HL-60 (cell line): ENCODE measurements at regions not wholly inside any gene's neighbourhood (a gene's known extent, or its start where the extent isn't known, plus 50 kb on each side); places are given as distances from the start of the nearest gene placed in this dataset.

Experiments
- DNase-seq, 2 experiments: peaks; one replicate each; pipeline ENCODE4 v3.0.0-alpha.2; 2010 to 2020; ENCODE audit warnings: low read depth in 1 of 2, low spot score in 1 of 2
- H3K27ac ChIP-seq: fragments of 250-450 bp; sonication (Bioruptor Pico); replicated peaks from 2 replicates; pipeline ENCODE4 v1.5.1; 2020; ENCODE audit warnings: mild to moderate bottlenecking, moderate library complexity
- H3K27me3 ChIP-seq: fragments of 250-450 bp; sonication (Bioruptor Pico); 2 replicates; pipeline ENCODE4 v1.5.1; 2021; ENCODE audit warnings: mild to moderate bottlenecking, moderate library complexity; ENCODE audit not compliant: insufficient read depth, poor library complexity, severe bottlenecking
- H3K4me3 ChIP-seq: replicated peaks from 2 replicates; pipeline ENCODE4 v1.5.1; 2011; ENCODE audit warnings: mild to moderate bottlenecking, control low read depth, low read length; ENCODE audit not compliant: insufficient read depth
- GABPA ChIP-seq: IDR thresholded peaks from 2 replicates; pipeline ENCODE4 v1.6.1; 2012; ENCODE audit warnings: low read depth
- POLR2AphosphoS5 ChIP-seq: IDR thresholded peaks from 2 replicates; pipeline ENCODE4 v1.6.1; 2012; ENCODE audit warnings: low read depth
- SPI1 ChIP-seq: IDR thresholded peaks from 2 replicates; pipeline ENCODE4 v1.6.1; 2012; ENCODE audit warnings: low read depth, mild to moderate bottlenecking, borderline replicate concordance
- TF ChIP-seq, protein P1 (sequence below): IDR thresholded peaks from one replicate; pipeline ENCODE4 v1.5.1; 2011; ENCODE audit warnings: low read length, control low read depth, inconsistent platforms; ENCODE audit not compliant: insufficient read depth
- TF ChIP-seq, protein P2 (sequence below): IDR thresholded peaks from 2 replicates; pipeline ENCODE4 v1.6.1; 2012; ENCODE audit warnings: low read depth; ENCODE audit not compliant: insufficient replicate concordance

GRCh38 chr13:53351021-53351420 lies 322.4 kb downstream of the OLFM4 start:
- no peak overlapping the region for H3K4me3 ChIP-seq
- TF ChIP-seq POLR2AphosphoS5 (no peak), GABPA (no peak), SPI1 (no peak)
- TF ChIP-seq, protein P1, sequence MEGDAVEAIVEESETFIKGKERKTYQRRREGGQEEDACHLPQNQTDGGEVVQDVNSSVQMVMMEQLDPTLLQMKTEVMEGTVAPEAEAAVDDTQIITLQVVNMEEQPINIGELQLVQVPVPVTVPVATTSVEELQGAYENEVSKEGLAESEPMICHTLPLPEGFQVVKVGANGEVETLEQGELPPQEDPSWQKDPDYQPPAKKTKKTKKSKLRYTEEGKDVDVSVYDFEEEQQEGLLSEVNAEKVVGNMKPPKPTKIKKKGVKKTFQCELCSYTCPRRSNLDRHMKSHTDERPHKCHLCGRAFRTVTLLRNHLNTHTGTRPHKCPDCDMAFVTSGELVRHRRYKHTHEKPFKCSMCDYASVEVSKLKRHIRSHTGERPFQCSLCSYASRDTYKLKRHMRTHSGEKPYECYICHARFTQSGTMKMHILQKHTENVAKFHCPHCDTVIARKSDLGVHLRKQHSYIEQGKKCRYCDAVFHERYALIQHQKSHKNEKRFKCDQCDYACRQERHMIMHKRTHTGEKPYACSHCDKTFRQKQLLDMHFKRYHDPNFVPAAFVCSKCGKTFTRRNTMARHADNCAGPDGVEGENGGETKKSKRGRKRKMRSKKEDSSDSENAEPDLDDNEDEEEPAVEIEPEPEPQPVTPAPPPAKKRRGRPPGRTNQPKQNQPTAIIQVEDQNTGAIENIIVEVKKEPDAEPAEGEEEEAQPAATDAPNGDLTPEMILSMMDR = no peak
- TF ChIP-seq, protein P2, sequence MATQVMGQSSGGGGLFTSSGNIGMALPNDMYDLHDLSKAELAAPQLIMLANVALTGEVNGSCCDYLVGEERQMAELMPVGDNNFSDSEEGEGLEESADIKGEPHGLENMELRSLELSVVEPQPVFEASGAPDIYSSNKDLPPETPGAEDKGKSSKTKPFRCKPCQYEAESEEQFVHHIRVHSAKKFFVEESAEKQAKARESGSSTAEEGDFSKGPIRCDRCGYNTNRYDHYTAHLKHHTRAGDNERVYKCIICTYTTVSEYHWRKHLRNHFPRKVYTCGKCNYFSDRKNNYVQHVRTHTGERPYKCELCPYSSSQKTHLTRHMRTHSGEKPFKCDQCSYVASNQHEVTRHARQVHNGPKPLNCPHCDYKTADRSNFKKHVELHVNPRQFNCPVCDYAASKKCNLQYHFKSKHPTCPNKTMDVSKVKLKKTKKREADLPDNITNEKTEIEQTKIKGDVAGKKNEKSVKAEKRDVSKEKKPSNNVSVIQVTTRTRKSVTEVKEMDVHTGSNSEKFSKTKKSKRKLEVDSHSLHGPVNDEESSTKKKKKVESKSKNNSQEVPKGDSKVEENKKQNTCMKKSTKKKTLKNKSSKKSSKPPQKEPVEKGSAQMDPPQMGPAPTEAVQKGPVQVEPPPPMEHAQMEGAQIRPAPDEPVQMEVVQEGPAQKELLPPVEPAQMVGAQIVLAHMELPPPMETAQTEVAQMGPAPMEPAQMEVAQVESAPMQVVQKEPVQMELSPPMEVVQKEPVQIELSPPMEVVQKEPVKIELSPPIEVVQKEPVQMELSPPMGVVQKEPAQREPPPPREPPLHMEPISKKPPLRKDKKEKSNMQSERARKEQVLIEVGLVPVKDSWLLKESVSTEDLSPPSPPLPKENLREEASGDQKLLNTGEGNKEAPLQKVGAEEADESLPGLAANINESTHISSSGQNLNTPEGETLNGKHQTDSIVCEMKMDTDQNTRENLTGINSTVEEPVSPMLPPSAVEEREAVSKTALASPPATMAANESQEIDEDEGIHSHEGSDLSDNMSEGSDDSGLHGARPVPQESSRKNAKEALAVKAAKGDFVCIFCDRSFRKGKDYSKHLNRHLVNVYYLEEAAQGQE = no peak
- H3K27me3 ChIP-seq = no peaks in the 10 kb centered on the region
- DNase-seq = no peak
- no peak overlapping the region for H3K27ac ChIP-seq

GRCh38 chr13:53357582-53357981 lies 329.0 kb downstream of the OLFM4 start:
- H3K27ac ChIP-seq = no peak overlapping the region
- DNase-seq = no peak
- no peaks in the 10 kb centered on the region for H3K27me3 ChIP-seq
- TF ChIP-seq GABPA (no peak), POLR2AphosphoS5 (no peak), SPI1 (no peak)
- TF ChIP-seq, protein P1 = no peak
- TF ChIP-seq, protein P2 = no peak
- no peak overlapping the region for H3K4me3 ChIP-seq

GRCh38 chr13:53368948-53369347 lies 340.3 kb downstream of the OLFM4 start:
- Histone ChIP-seq H3K27me3 (no peaks in the 10 kb centered on the region), H3K27ac (no peak overlapping the region), H3K4me3 (no peak overlapping the region)
- DNase-seq = no peak
- TF ChIP-seq GABPA (no peak), POLR2AphosphoS5 (no peak), SPI1 (no peak)
- TF ChIP-seq, protein P1 = no peak
- TF ChIP-seq, protein P2 = no peak
